SK-N-SH treated with all-trans-retinoic acid at 6 μM for 48 hours (cell line): ENCODE measurements at regions not wholly inside any gene's neighbourhood (a gene's known extent, or its start where the extent isn't known, plus 50 kb on each side); places are given as distances from the start of the nearest gene placed in this dataset.

Experiments
- ATAC-seq: fragments of 200-7000 bp; cut with Tn5 transposase; 3 replicates; pipeline ENCODE4 v1.9.1; 2020; ENCODE audit warnings: mild to moderate bottlenecking, moderate library complexity
- ARNTL ChIP-seq: fragments of 450-650 bp; formaldehyde crosslinking; IDR thresholded peaks from 2 replicates; pipeline ENCODE4 v1.5.0; 2020; ENCODE audit warnings: low read depth, mild to moderate bottlenecking, moderate library complexity, borderline replicate concordance
- BACH2 ChIP-seq: fragments of 250-450 bp; sonication (Bioruptor Pico); IDR thresholded peaks from 2 replicates; pipeline ENCODE4 v1.9.0; 2021; ENCODE audit warnings: mild to moderate bottlenecking, borderline replicate concordance
- CREB5 ChIP-seq: fragments of 250-450 bp; sonication (Bioruptor Pico); IDR thresholded peaks from 2 replicates; pipeline ENCODE4 v1.5.1; 2020; ENCODE audit warnings: low read depth, mild to moderate bottlenecking, moderate library complexity
- CSDC2 ChIP-seq: fragments of 250-450 bp; sonication (Bioruptor Pico); IDR thresholded peaks from 2 replicates; pipeline ENCODE4 v1.5.0; 2020; ENCODE audit warnings: mild to moderate bottlenecking, moderate library complexity
- ESRRG ChIP-seq: fragments of 250-450 bp; sonication (Bioruptor Pico); IDR thresholded peaks from 2 replicates; pipeline ENCODE4 v1.6.1; 2021; ENCODE audit warnings: mild to moderate bottlenecking
- GLIS3 ChIP-seq: fragments of 250-450 bp; sonication (Bioruptor Pico); IDR thresholded peaks from 2 replicates; pipeline ENCODE4 v1.5.0; 2020; ENCODE audit warnings: mild to moderate bottlenecking, moderate library complexity
- ISL1 ChIP-seq: fragments of 250-450 bp; sonication (Bioruptor Pico); IDR thresholded peaks from 2 replicates; pipeline ENCODE4 v2.1.2; 2022; ENCODE audit warnings: mild to moderate bottlenecking, moderate library complexity
- OSR1 ChIP-seq: fragments of 250-450 bp; sonication (Bioruptor Pico); IDR thresholded peaks from 2 replicates; pipeline ENCODE4 v1.8.0; 2022; ENCODE audit warnings: moderate library complexity, mild to moderate bottlenecking, inconsistent platforms
- PPARA ChIP-seq: fragments of 250-450 bp; sonication (Bioruptor Pico); IDR thresholded peaks from 2 replicates; pipeline ENCODE4 v1.5.0; 2020; ENCODE audit warnings: mild to moderate bottlenecking, borderline replicate concordance
- RARB ChIP-seq: fragments of 250-450 bp; sonication (Bioruptor Pico); IDR thresholded peaks from 2 replicates; pipeline ENCODE4 v1.8.0; 2021; ENCODE audit warnings: mild to moderate bottlenecking, moderate library complexity
- SNAI2 ChIP-seq: fragments of 250-450 bp; sonication (Bioruptor Pico); IDR thresholded peaks from 2 replicates; pipeline ENCODE4 v1.5.0; 2020; ENCODE audit warnings: mild to moderate bottlenecking, moderate library complexity
- TCF4 ChIP-seq: fragments of 250-450 bp; sonication (Bioruptor Pico); IDR thresholded peaks from 2 replicates; pipeline ENCODE4 v1.8.0; 2021; ENCODE audit warnings: mild to moderate bottlenecking, moderate library complexity, borderline replicate concordance
- TOX ChIP-seq: fragments of 250-450 bp; sonication (Bioruptor Pico); IDR thresholded peaks from 2 replicates; pipeline ENCODE4 v1.8.0; 2021; ENCODE audit warnings: mild to moderate bottlenecking, moderate library complexity, borderline replicate concordance
- TSHZ2 ChIP-seq: fragments of 250-450 bp; sonication (Bioruptor Pico); IDR thresholded peaks from 2 replicates; pipeline ENCODE4 v1.5.0; 2020; ENCODE audit warnings: mild to moderate bottlenecking, moderate library complexity
- ZC3H10 ChIP-seq: fragments of 250-450 bp; sonication (Bioruptor Pico); IDR thresholded peaks from 2 replicates; pipeline ENCODE4 v1.5.1; 2021; ENCODE audit warnings: mild to moderate bottlenecking, moderate library complexity
- ZFP3 ChIP-seq: fragments of 250-450 bp; sonication (Bioruptor Pico); IDR thresholded peaks from 2 replicates; pipeline ENCODE4 v1.5.0; 2020; ENCODE audit warnings: mild to moderate bottlenecking, moderate library complexity
- ZFP30 ChIP-seq: fragments of 450-650 bp; formaldehyde crosslinking; IDR thresholded peaks from 2 replicates; pipeline ENCODE4 v1.5.0; 2022; ENCODE audit warnings: mild to moderate bottlenecking, moderate library complexity
- ZNF565 ChIP-seq: fragments of 450-650 bp; formaldehyde crosslinking; conservative IDR thresholded peaks from 2 replicates; pipeline ENCODE4 v1.5.0; 2020; ENCODE audit warnings: low read depth, mild to moderate bottlenecking, moderate library complexity
- ZNF70 ChIP-seq: fragments of 450-650 bp; formaldehyde crosslinking; IDR thresholded peaks from 2 replicates; pipeline ENCODE4 v1.5.0; 2020; ENCODE audit warnings: mild to moderate bottlenecking, moderate library complexity
- ZNF8 ChIP-seq: fragments of 450-650 bp; formaldehyde crosslinking; IDR thresholded peaks from 2 replicates; pipeline ENCODE4 v1.5.0; 2020; ENCODE audit warnings: mild to moderate bottlenecking, moderate library complexity
- TF ChIP-seq, protein P1 (sequence below): fragments of 250-450 bp; sonication (Bioruptor Pico); IDR thresholded peaks from 2 replicates; pipeline ENCODE4 v1.8.0; 2021; ENCODE audit warnings: low read depth, mild to moderate bottlenecking, moderate library complexity, borderline replicate concordance
- TF ChIP-seq, protein P2 (sequence below): fragments of 250-450 bp; sonication (Bioruptor Pico); IDR thresholded peaks from 2 replicates; pipeline ENCODE4 v1.8.0; 2020; ENCODE audit warnings: mild to moderate bottlenecking, moderate library complexity, borderline replicate concordance

DNA sequence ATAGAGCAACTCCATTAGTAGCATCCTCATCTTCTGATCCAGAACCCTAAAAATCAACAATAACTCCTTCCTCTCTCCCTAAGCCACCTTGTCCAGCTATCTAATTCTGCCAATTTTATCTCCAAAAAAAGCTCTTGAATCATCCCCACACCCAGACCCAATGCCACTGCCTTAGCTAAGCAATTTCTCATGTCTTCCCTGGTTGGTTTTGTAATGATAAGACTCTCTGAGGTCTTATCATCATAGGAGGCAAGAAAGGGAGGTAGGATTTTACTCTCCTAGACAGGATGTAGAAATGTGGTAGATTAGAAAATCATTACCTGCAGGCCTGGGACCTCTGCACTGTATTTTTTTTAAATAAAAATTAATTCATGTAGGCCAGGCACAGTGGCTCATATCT is 283.5 kb upstream of the NEBL start (continued):
- TF ChIP-seq ARNTL (CRISPR knock-in tag), result no peak
- TF ChIP-seq GLIS3, result no peak
- TF ChIP-seq, protein P1, sequence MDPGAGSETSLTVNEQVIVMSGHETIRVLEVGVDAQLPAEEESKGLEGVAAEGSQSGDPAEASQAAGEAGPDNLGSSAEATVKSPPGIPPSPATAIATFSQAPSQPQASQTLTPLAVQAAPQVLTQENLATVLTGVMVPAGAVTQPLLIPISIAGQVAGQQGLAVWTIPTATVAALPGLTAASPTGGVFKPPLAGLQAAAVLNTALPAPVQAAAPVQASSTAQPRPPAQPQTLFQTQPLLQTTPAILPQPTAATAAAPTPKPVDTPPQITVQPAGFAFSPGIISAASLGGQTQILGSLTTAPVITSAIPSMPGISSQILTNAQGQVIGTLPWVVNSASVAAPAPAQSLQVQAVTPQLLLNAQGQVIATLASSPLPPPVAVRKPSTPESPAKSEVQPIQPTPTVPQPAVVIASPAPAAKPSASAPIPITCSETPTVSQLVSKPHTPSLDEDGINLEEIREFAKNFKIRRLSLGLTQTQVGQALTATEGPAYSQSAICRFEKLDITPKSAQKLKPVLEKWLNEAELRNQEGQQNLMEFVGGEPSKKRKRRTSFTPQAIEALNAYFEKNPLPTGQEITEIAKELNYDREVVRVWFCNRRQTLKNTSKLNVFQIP (CRISPR knock-in tag), result no peak

- no peak for ATAC-seq
- no peak for TF ChIP-seq OSR1
- TF ChIP-seq, protein P2, sequence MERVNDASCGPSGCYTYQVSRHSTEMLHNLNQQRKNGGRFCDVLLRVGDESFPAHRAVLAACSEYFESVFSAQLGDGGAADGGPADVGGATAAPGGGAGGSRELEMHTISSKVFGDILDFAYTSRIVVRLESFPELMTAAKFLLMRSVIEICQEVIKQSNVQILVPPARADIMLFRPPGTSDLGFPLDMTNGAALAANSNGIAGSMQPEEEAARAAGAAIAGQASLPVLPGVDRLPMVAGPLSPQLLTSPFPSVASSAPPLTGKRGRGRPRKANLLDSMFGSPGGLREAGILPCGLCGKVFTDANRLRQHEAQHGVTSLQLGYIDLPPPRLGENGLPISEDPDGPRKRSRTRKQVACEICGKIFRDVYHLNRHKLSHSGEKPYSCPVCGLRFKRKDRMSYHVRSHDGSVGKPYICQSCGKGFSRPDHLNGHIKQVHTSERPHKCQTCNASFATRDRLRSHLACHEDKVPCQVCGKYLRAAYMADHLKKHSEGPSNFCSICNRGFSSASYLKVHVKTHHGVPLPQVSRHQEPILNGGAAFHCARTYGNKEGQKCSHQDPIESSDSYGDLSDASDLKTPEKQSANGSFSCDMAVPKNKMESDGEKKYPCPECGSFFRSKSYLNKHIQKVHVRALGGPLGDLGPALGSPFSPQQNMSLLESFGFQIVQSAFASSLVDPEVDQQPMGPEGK (CRISPR knock-in tag), result no peak
- no peak for TF ChIP-seq ZC3H10 (CRISPR knock-in tag)
- TF ChIP-seq SNAI2 (CRISPR knock-in tag), result no peak
- no peak for TF ChIP-seq ISL1
- no peak for TF ChIP-seq ZNF8 (CRISPR knock-in tag)
Measured at GRCh38 chr10:21176934-21177480, 279.9 kb upstream of the NEBL start.

GRCh38 chr10:21175797-21176196 is 278.7 kb upstream of the NEBL start:
- TF ChIP-seq ESRRG (CRISPR knock-in tag) (no peak), ZC3H10 (CRISPR knock-in tag) (no peak), TSHZ2 (no peak), ZNF8 (CRISPR knock-in tag) (no peak), ZNF70 (CRISPR knock-in tag) (no peak), ISL1 (no peak), ARNTL (CRISPR knock-in tag) (no peak)
- TF ChIP-seq, protein P1 (CRISPR knock-in tag), result no peak
- TF ChIP-seq, all 23 proteins: peak for 0
- ATAC-seq, result no peak

GRCh38 chr10:21174715-21175495 is 277.8 kb upstream of the NEBL start:
- no peak for ATAC-seq
- TF ChIP-seq ZNF565 (CRISPR knock-in tag) (no peak), ISL1 (no peak), CSDC2 (no peak), ZFP30 (no peak), ZFP3 (CRISPR knock-in tag) (no peak), ESRRG (CRISPR knock-in tag) (no peak), CREB5 (CRISPR knock-in tag) (no peak), GLIS3 (no peak), BACH2 (CRISPR knock-in tag) (no peak), ZNF70 (CRISPR knock-in tag) (no peak), TOX (CRISPR knock-in tag) (no peak), PPARA (no peak), OSR1 (no peak), TCF4 (CRISPR knock-in tag) (no peak), ARNTL (CRISPR knock-in tag) (no peak), ZC3H10 (CRISPR knock-in tag) (no peak), RARB (CRISPR knock-in tag) (no peak)
- TF ChIP-seq, protein P1 (CRISPR knock-in tag), result no peak
